OCI-LY1 (cell line): ENCODE measurements at regions not wholly inside any gene's neighbourhood (a gene's known extent, or its start where the extent isn't known, plus 50 kb on each side); places are given as distances from the start of the nearest gene placed in this dataset.

Experiments
- H2AFZ ChIP-seq: fragments of 200-600 bp; sonication (generic), shearing (Covaris generic); 2 replicates; pipeline ENCODE4 v1.6.0; 2014; ENCODE audit warnings: antibody characterized with exemption, mild to moderate bottlenecking, low read length
- H3F3A ChIP-seq: fragments of 200-600 bp; sonication (generic), shearing (Covaris generic); 2 replicates; pipeline ENCODE4 v1.6.0; 2014; ENCODE audit warnings: mild to moderate bottlenecking, antibody characterized with exemption, low read length, moderate library complexity; ENCODE audit not compliant: insufficient read depth
- H3K27ac ChIP-seq: fragments of 200-600 bp; sonication (generic); 2 replicates; pipeline ENCODE4 v1.5.1; 2014; ENCODE audit warnings: low read length, mixed run types, mild to moderate bottlenecking, low read depth; ENCODE audit not compliant: poor library complexity, severe bottlenecking
- H3K27me3 ChIP-seq: fragments of 200-600 bp; sonication (generic); 2 replicates; pipeline ENCODE4 v1.6.0; 2014; ENCODE audit warnings: antibody characterized with exemption, mild to moderate bottlenecking, low read length, moderate library complexity; ENCODE audit not compliant: insufficient read depth
- H3K36me3 ChIP-seq: fragments of 200-600 bp; sonication (generic); 2 replicates; pipeline ENCODE4 v1.6.1; 2014; ENCODE audit warnings: mild to moderate bottlenecking, antibody characterized with exemption, low read length, moderate library complexity, mixed read lengths; ENCODE audit not compliant: insufficient read depth
- H3K4me1 ChIP-seq: fragments of 200-600 bp; sonication (generic); 2 replicates; pipeline ENCODE4 v1.5.1; 2014; ENCODE audit warnings: mild to moderate bottlenecking, low read length, moderate library complexity; ENCODE audit not compliant: insufficient read depth, severe bottlenecking
- H3K4me2 ChIP-seq: fragments of 200-600 bp; sonication (generic), shearing (Covaris generic); 2 replicates; pipeline ENCODE4 v1.6.1; 2014; ENCODE audit warnings: low read length
- H3K4me3 ChIP-seq: fragments of 200-600 bp; sonication (generic); 2 replicates; pipeline ENCODE4 v1.5.1; 2014; ENCODE audit warnings: low read length, low read depth, mild to moderate bottlenecking, mixed read lengths; ENCODE audit not compliant: poor library complexity, severe bottlenecking
- H3K79me2 ChIP-seq: fragments of 200-600 bp; shearing (Covaris generic); 2 replicates; pipeline ENCODE4 v1.6.1; 2016; ENCODE audit warnings: mixed run types, low read length, mixed read lengths; ENCODE audit not compliant: insufficient read depth
- H3K9ac ChIP-seq: fragments of 200-600 bp; sonication (generic), shearing (Covaris generic); 2 replicates; pipeline ENCODE4 v1.6.1; 2014; ENCODE audit warnings: mild to moderate bottlenecking, low read length, mixed read lengths
- H3K9me2 ChIP-seq: fragments of 200-600 bp; sonication (generic), shearing (Covaris generic); 2 replicates; pipeline ENCODE4 v1.6.1; 2014; ENCODE audit warnings: low read depth, mild to moderate bottlenecking, low read length, mixed read lengths
- H3K9me3 ChIP-seq: fragments of 200-600 bp; shearing (Covaris generic); 2 replicates; pipeline ENCODE4 v1.6.1; 2014; ENCODE audit warnings: low read length, mixed read lengths
- H4K20me1 ChIP-seq: fragments of 200-600 bp; sonication (generic), shearing (Covaris generic); 2 replicates; pipeline ENCODE4 v1.6.0; 2016; ENCODE audit warnings: mild to moderate bottlenecking, low read length; ENCODE audit not compliant: insufficient read depth
- CTCF ChIP-seq: fragments of 200-600 bp; sonication (generic), shearing (Covaris generic); IDR thresholded peaks from 2 replicates; pipeline ENCODE4 v1.5.1; 2017; ENCODE audit warnings: mild to moderate bottlenecking, antibody characterized with exemption, low read length, moderate library complexity, mixed read lengths
- EZH2 ChIP-seq: fragments of 200-600 bp; sonication (generic), shearing (Covaris generic); IDR thresholded peaks from 2 replicates; pipeline ENCODE4 v1.8.0; 2017; ENCODE audit warnings: borderline replicate concordance, mixed run types, mild to moderate bottlenecking, antibody characterized with exemption, low read length, moderate library complexity, mixed read lengths

DNA sequence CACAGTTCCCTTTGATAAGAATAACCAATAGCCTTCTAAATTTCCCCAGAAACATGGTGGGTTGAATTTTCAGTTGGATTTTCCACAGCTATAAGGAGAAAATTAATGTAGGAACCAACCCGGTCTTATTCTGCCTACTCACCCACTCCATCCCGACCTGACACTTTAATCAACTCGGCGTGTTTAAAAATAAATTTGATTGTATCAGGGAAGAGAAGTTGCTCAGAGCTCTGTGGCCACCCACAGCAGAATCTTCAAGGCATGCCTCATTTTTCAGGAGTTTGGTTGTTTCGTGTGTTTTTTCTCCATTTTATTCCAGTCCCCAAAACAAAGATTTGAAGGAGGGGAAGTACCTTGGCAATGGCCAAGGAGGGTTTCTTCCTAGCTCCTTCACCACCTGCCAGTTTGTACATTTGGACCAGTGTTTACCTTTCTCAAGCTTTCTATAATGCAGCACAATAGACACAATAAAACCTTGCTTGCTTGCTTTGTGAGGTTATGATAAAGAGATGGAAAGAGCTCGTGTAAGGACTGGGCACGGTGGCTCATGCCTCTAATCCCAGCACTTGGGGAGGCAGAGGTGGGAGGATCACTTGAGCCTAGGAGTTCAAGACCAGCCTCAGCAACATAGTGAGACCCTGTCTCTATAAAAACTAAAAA, 297.2 kb upstream of the JARID2 start:
- Histone ChIP-seq H3K27me3 (no peaks in the 10 kb centered on the region), H3K79me2 (no peaks in the 10 kb centered on the region), H2AFZ (no peak overlapping the region), H3K9me3 (no peaks in the 10 kb centered on the region), H3K4me3 (no peak overlapping the region), H3K4me1 (no peaks in the 10 kb centered on the region), H4K20me1 (no peaks in the 10 kb centered on the region), H3K27ac (no peak overlapping the region), H3K4me2 (no peak overlapping the region), H3K36me3 (no peaks in the 10 kb centered on the region), H3F3A (no peaks in the 10 kb centered on the region), H3K9me2 (no peaks in the 10 kb centered on the region), H3K9ac (no peak overlapping the region)
- TF ChIP-seq EZH2 (no peak), CTCF (no peak)

GRCh38 chr6:14950103-14950969, 295.5 kb upstream of the JARID2 start:
- no peak for TF ChIP-seq EZH2
- no peak for TF ChIP-seq CTCF
- H3F3A ChIP-seq = no peaks in the 10 kb centered on the region
- H3K4me2 ChIP-seq = no peak overlapping the region
- H4K20me1 ChIP-seq = no peaks in the 10 kb centered on the region
- no peaks in the 10 kb centered on the region for H3K36me3 ChIP-seq
- no peaks in the 10 kb centered on the region for H3K79me2 ChIP-seq
- H3K27ac ChIP-seq = no peak overlapping the region
- no peaks in the 10 kb centered on the region for H3K27me3 ChIP-seq
- H3K9me3 ChIP-seq = no peaks in the 10 kb centered on the region
- no peaks in the 10 kb centered on the region for H3K4me1 ChIP-seq
- H3K9ac ChIP-seq = no peak overlapping the region
- no peak overlapping the region for H3K4me3 ChIP-seq
- H2AFZ ChIP-seq = no peak overlapping the region
- H3K9me2 ChIP-seq = no peaks in the 10 kb centered on the region

- H3F3A ChIP-seq = no peaks in the 10 kb centered on the region
- no peak overlapping the region for H3K9ac ChIP-seq
- no peaks in the 10 kb centered on the region for H4K20me1 ChIP-seq
- no peak overlapping the region for H3K4me3 ChIP-seq
- H2AFZ ChIP-seq = no peak overlapping the region
- H3K9me2 ChIP-seq = no peaks in the 10 kb centered on the region
- no peaks in the 10 kb centered on the region for H3K36me3 ChIP-seq
- no peak overlapping the region for H3K27ac ChIP-seq
- no peak overlapping the region for H3K4me2 ChIP-seq
- H3K27me3 ChIP-seq = no peaks in the 10 kb centered on the region
- H3K4me1 ChIP-seq = no peaks in the 10 kb centered on the region
- TF ChIP-seq CTCF = no peak
- no peak for TF ChIP-seq EZH2
- H3K79me2 ChIP-seq = no peaks in the 10 kb centered on the region
- no peaks in the 10 kb centered on the region for H3K9me3 ChIP-seq
Measured at GRCh38 chr6:14950970-14951276, 294.9 kb upstream of the JARID2 start.
